Activated T-helper 9 cell treated with anti-CD3 and anti-CD28 coated beads, Interleukin-2, amount 50 U/mL, for 16 hours (primary cell): ENCODE measurements at regions not wholly inside any gene's neighbourhood (a gene's known extent, or its start where the extent isn't known, plus 50 kb on each side); places are given as distances from the start of the nearest gene placed in this dataset.

Source experiments
- DNase-seq: peaks from one replicate; pipeline ENCODE4 v3.0.0-alpha.2; 2020; ENCODE audit warnings: low read depth

GRCh38 chr18:67380867-67381266 lies 135.7 kb downstream of the DSEL start:
- no peak for DNase-seq

GRCh38 chr18:67379981-67380380 lies 136.5 kb downstream of the DSEL start:
- DNase-seq = no peak

- DNase-seq = no peak
These were observed 140.1 kb downstream of the DSEL start for GRCh38 chr18:67376372-67376771.

- no peak for DNase-seq
These were observed 142.9 kb downstream of the DSEL start for GRCh38 chr18:67373636-67374035.

GRCh38 chr18:67367540-67367939 lies 149.0 kb downstream of the DSEL start:
- DNase-seq = no peak

GRCh38 chr18:67363694-67364093 lies 152.8 kb downstream of the DSEL start:
- no peak for DNase-seq

- no peak for DNase-seq
These were observed 153.6 kb downstream of the DSEL start for GRCh38 chr18:67362906-67363305.

- peak; percentile 19 for DNase-seq
These were observed 156.4 kb downstream of the DSEL start for GRCh38 chr18:67359873-67360838.

- no peak for DNase-seq
These were observed 157.6 kb downstream of the DSEL start for GRCh38 chr18:67358947-67359346.

GRCh38 chr18:67354692-67355091 lies 161.8 kb downstream of the DSEL start:
- DNase-seq = no peak

- DNase-seq = no peak
These were observed 162.4 kb downstream of the DSEL start for GRCh38 chr18:67354091-67354490.

- DNase-seq = no peak
These were observed 169.1 kb downstream of the DSEL start for GRCh38 chr18:67347438-67347837.

- no peak for DNase-seq
These were observed 174.4 kb downstream of the DSEL start for GRCh38 chr18:67342159-67342558.

GRCh38 chr18:67337696-67338095 lies 178.8 kb downstream of the DSEL start:
- DNase-seq = no peak

- DNase-seq = no peak
These were observed 184.7 kb downstream of the DSEL start for GRCh38 chr18:67331857-67332256.

GRCh38 chr18:67319109-67319508 lies 197.4 kb downstream of the DSEL start:
- no peak for DNase-seq

GRCh38 chr18:67318651-67319050 lies 197.9 kb downstream of the DSEL start:
- no peak for DNase-seq

GRCh38 chr18:67310826-67311225 lies 205.7 kb downstream of the DSEL start:
- DNase-seq = no peak

- no peak for DNase-seq
These were observed 207.7 kb downstream of the DSEL start for GRCh38 chr18:67308819-67309218.

GRCh38 chr18:67305466-67305865 lies 211.1 kb downstream of the DSEL start:
- DNase-seq = no peak

GRCh38 chr18:67302043-67302442 lies 214.5 kb downstream of the DSEL start:
- no peak for DNase-seq

GRCh38 chr18:67301592-67301991 lies 214.9 kb downstream of the DSEL start:
- no peak for DNase-seq

GRCh38 chr18:67300498-67300897 lies 216.0 kb downstream of the DSEL start:
- no peak for DNase-seq

- DNase-seq = no peak
These were observed 223.7 kb downstream of the DSEL start for GRCh38 chr18:67292814-67293213.
